Right atrium auricular region (tissue), 2 donors: ENCODE measurements at regions not wholly inside any gene's neighbourhood (a gene's known extent, or its start where the extent isn't known, plus 50 kb on each side); places are given as distances from the start of the nearest gene placed in this dataset.

Experiments used
- DNase-seq: peaks from one replicate; pipeline ENCODE4 v3.0.0-alpha.2; 2019; ENCODE audit warnings: low spot score
- H3K27ac ChIP-seq, 2 donors: fragments of 200-600 bp; sonication (generic); 1 replicate in 1 of 2; 2 replicates in 1 of 2; pipeline ENCODE4 v1.5.1; 2016 to 2019
- H3K27me3 ChIP-seq, 2 donors: fragments of 200-600 bp; sonication (generic); one replicate each; pipeline versions ENCODE4 v1.5.1 to v1.6.0; 2017 to 2019
- H3K36me3 ChIP-seq: fragments of 200-600 bp; sonication (generic); one replicate; pipeline ENCODE4 v1.5.1; 2016
- H3K4me1 ChIP-seq, 2 donors: fragments of 200-600 bp; sonication (generic); one replicate each; pipeline versions ENCODE4 v1.5.1 to v1.6.0; 2017 to 2019
- H3K4me3 ChIP-seq, 2 donors: fragments of 200-600 bp; sonication (generic); 1 replicate in 1 of 2; 2 replicates in 1 of 2; pipeline ENCODE4 v1.5.1; 2017 to 2019; ENCODE audit warnings: mild to moderate bottlenecking in 1 of 2, moderate library complexity in 1 of 2
- H3K9me3 ChIP-seq, 2 donors: fragments of 200-600 bp; sonication (generic); one replicate each; pipeline ENCODE4 v1.5.1; 2019
- CTCF ChIP-seq, 2 donors: fragments of 200-600 bp; sonication (generic); IDR thresholded peaks; one replicate each; pipeline ENCODE4 v1.5.1; 2019; ENCODE audit warnings: antibody characterized with exemption in 2 of 2

DNA sequence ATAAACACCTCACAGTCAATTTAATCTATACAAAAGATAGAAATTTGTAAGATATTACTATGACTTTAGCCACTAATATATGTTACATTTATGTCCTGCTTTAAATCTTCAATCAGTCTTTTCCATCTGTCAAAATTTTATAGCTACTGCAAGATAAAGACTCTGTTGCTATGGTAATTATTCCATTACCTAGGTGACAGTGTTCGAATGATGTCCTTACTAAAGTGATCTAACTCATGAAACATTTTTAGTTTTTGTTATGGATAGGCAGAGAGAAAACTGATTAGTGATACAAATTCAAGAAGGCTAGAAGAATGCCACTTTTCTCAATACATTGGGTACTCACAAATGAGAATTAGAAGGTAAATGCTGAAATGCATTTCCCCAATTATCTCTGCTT, 359.9 kb upstream of the FSHR start:
- H3K4me3 ChIP-seq: no peak overlapping the region
- DNase-seq: no peak
- no peak overlapping the region for H3K27ac ChIP-seq
- H3K27me3 ChIP-seq: no peaks in the 10 kb centered on the region
- no peak for TF ChIP-seq CTCF (IDR thresholded peaks at IDR 0.05)
- no peaks in the 10 kb centered on the region for H3K36me3 ChIP-seq
- H3K9me3 ChIP-seq: peaks cover 0 to 8% of the 10 kb centered on the region in 2 donors
- no peaks in the 10 kb centered on the region for H3K4me1 ChIP-seq

GRCh38 chr2:49490710-49491109, 336.4 kb upstream of the FSHR start:
- Histone ChIP-seq H3K36me3 (no peaks in the 10 kb centered on the region), H3K4me1 (no peaks in the 10 kb centered on the region), H3K9me3 (no peaks in the 10 kb centered on the region), H3K27ac (no peak overlapping the region), H3K4me3 (no peak overlapping the region), H3K27me3 (no peaks in the 10 kb centered on the region)
- TF ChIP-seq CTCF (IDR thresholded peaks at IDR 0.05): peak in 1 of 2 donors; percentile 37
- no peak for DNase-seq

DNA sequence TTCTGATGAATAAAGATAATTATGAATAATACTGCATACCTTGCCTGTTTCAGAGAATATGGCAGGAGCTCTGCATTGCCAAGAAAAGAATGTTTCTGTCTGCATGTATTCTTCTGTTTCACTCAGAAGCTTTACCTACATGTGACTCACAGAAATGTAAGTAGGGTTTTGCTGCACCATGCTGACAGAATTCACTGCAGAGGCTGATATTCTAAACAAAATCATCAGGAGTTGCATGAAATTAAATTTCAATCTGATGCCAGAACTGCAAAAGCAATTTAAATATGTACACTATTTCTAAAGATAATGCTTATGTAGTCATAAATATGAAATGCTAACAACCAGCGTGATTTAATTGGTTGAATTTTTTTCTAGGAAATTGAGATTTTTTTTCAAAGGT, 332.8 kb upstream of the FSHR start:
- no peak for TF ChIP-seq CTCF (IDR thresholded peaks at IDR 0.05)
- Histone ChIP-seq H3K36me3 (no peaks in the 10 kb centered on the region), H3K9me3 (no peaks in the 10 kb centered on the region), H3K27ac (no peak overlapping the region), H3K27me3 (no peaks in the 10 kb centered on the region), H3K4me1 (no peaks in the 10 kb centered on the region), H3K4me3 (no peak overlapping the region)
- DNase-seq: no peak

GRCh38 chr2:49480520-49480919, 326.2 kb upstream of the FSHR start:
- Histone ChIP-seq H3K4me1 (no peaks in the 10 kb centered on the region), H3K36me3 (no peaks in the 10 kb centered on the region), H3K9me3 (no peaks in the 10 kb centered on the region), H3K27me3 (no peaks in the 10 kb centered on the region), H3K27ac (no peak overlapping the region), H3K4me3 (no peak overlapping the region)
- no peak for TF ChIP-seq CTCF (IDR thresholded peaks at IDR 0.05)
- no peak for DNase-seq

DNA sequence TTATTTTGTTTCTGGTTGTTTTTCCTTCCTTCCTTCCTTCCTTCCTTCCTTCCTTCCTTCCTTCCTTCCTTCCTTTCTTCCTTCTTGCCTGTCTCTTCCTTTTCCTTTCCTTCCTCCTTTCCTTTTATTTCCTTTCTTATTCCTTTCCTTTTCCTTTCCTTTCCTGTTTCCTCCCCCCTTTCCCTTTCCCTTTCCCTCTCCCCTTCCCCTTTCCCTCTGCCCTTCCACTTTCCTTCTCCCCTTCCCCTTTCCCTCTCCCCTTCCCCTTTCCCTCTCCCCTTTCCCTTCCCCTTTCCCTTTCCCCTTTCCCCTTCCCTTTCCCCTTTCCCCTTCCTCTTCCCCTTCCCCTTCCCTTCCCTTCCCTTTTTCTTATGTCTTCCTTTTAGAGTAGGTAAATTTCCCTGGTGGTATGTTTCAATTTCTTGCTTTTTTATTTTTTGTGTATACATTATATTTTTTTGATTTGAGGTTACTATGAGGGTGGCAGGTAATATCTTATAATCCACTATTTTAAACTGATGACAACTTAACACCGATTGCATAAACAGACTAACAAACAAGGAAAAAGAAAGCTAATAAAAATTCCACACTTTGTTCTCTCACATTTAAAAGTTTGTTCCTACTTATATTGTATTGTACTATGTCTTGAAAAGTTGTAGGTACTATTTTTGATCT, 311.0 kb upstream of the FSHR start:
- no peak for TF ChIP-seq CTCF (IDR thresholded peaks at IDR 0.05)
- H3K27me3 ChIP-seq: no peaks in the 10 kb centered on the region
- no peaks in the 10 kb centered on the region for H3K36me3 ChIP-seq
- H3K27ac ChIP-seq: no peak overlapping the region
- H3K4me3 ChIP-seq: no peak overlapping the region
- no peak for DNase-seq
- H3K9me3 ChIP-seq: peaks cover 0 to 5% of the 10 kb centered on the region in 2 donors
- no peaks in the 10 kb centered on the region for H3K4me1 ChIP-seq
